ENCODE measurements at regions not wholly inside any gene's neighbourhood (a gene's known extent, or its start where the extent isn't known, plus 50 kb on each side); places are given as distances from the start of the nearest gene placed in this dataset.

GRCh38 chr2:238635647-238636051 is 208.9 kb downstream of the ASB1 start:
- no peak for DNase-seq (ENCODE audit: low read depth in 2 of 2)

GRCh38 chr2:238636269-238637073 is 209.7 kb downstream of the ASB1 start:
- DNase-seq (ENCODE audit: low read depth in 2 of 2) = no peak

- no peak for DNase-seq (ENCODE audit: low read depth in 2 of 2)
These were observed 209.5 kb upstream of the TWIST2 start for GRCh38 chr2:238638100-238638981.

- DNase-seq (ENCODE audit: low read depth in 2 of 2) = no peak
These were observed 208.8 kb upstream of the TWIST2 start for GRCh38 chr2:238638982-238639628.

GRCh38 chr2:238640486-238640885 is 207.4 kb upstream of the TWIST2 start:
- no peak for DNase-seq (ENCODE audit: low read depth in 2 of 2)

- no peak for DNase-seq (ENCODE audit: low read depth in 2 of 2)
These were observed 204.9 kb upstream of the TWIST2 start for GRCh38 chr2:238642973-238643372.

GRCh38 chr2:238643400-238643907 is 204.4 kb upstream of the TWIST2 start:
- DNase-seq (ENCODE audit: low read depth in 2 of 2) = no peak

GRCh38 chr2:238644095-238645081 is 203.5 kb upstream of the TWIST2 start:
- no peak for DNase-seq (ENCODE audit: low read depth in 2 of 2)

GRCh38 chr2:238645095-238645494 is 202.8 kb upstream of the TWIST2 start:
- DNase-seq (ENCODE audit: low read depth in 2 of 2) = no peak

- DNase-seq (ENCODE audit: low read depth in 2 of 2) = no peak
These were observed 202.2 kb upstream of the TWIST2 start for GRCh38 chr2:238645716-238646115.

- no peak for DNase-seq (ENCODE audit: low read depth in 2 of 2)
These were observed 201.6 kb upstream of the TWIST2 start for GRCh38 chr2:238646281-238646680.

GRCh38 chr2:238646803-238647202 is 201.1 kb upstream of the TWIST2 start:
- no peak for DNase-seq (ENCODE audit: low read depth in 2 of 2)

GRCh38 chr2:238649123-238649522 is 198.8 kb upstream of the TWIST2 start:
- no peak for DNase-seq (ENCODE audit: low read depth in 2 of 2)

- no peak for DNase-seq (ENCODE audit: low read depth in 2 of 2)
These were observed 197.9 kb upstream of the TWIST2 start for GRCh38 chr2:238649936-238650518.

- no peak for DNase-seq (ENCODE audit: low read depth in 2 of 2)
These were observed 197.3 kb upstream of the TWIST2 start for GRCh38 chr2:238650536-238650935.

GRCh38 chr2:238651306-238652052 is 196.4 kb upstream of the TWIST2 start:
- no peak for DNase-seq (ENCODE audit: low read depth in 2 of 2)

- DNase-seq (ENCODE audit: low read depth in 2 of 2) = no peak
These were observed 195.7 kb upstream of the TWIST2 start for GRCh38 chr2:238652053-238652770.

GRCh38 chr2:238652771-238653157 is 195.1 kb upstream of the TWIST2 start:
- no peak for DNase-seq (ENCODE audit: low read depth in 2 of 2)

GRCh38 chr2:238653431-238654109 is 194.3 kb upstream of the TWIST2 start:
- no peak for DNase-seq (ENCODE audit: low read depth in 2 of 2)
